NCI-H774 (cell line): ENCODE measurements at regions not wholly inside any gene's neighbourhood (a gene's known extent, or its start where the extent isn't known, plus 50 kb on each side); places are given as distances from the start of the nearest gene placed in this dataset.

Experiments
- DNase-seq: peaks from one replicate; lab custom pipeline; 2025; lab: John Stamatoyannopoulos, UW

DNA sequence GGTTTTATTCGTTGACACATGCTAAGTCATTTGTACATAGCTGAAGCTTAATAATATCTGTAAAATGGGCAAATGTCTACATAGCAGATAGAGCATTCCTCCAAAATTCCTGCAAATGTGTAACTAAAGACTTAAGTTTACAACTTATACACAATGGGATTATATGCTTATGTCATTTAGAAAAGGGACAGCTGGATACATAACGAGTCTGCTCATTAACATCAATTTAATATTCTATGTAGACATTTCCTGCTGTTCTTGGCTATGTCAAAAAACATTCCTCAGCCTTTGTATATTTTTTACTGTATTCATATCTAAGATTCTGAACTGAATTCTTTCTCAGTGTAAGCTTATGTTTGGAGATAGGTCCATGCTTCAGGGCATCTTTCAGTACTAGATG, 762.2 kb downstream of the NR2F2 start:
- no peak for DNase-seq

GRCh38 chr15:97096303-97096835, 765.9 kb downstream of the NR2F2 start:
- no peak for DNase-seq

GRCh38 chr15:97099040-97099439, 768.5 kb downstream of the NR2F2 start:
- DNase-seq, result no peak

DNA sequence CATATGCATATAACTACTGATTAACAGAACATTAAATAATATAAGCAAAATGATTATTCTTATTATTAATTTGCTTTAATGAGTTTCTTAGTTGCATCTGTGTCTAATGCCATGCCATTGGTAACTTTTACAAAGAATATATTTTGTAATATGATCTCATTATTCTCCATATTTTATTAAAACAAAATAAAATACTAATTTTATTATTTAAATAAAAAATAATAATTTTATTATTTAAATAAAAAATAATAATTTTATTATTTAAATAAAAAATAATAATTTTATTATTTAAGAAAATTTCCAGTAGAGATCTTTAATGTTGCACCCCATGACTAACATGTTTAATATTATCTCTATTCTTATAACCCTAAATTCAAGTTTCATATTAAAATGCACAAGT, 771.1 kb downstream of the NR2F2 start:
- no peak for DNase-seq

GRCh38 chr15:97114900-97115760, 784.6 kb downstream of the NR2F2 start:
- no peak for DNase-seq

DNA sequence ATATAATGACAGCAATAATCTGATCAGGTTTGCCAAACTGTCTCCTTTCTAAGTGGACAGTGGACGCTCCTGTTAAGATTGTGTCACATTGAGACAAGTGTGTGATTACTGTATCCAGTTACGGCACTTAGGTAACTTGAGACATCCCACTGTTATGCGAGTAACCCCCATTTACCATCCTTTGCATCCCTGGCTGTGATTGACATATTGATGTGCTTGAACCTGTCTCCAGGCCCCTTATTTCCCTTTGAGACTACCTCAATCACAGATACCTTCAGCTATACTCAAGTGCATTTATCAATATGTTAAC, 785.2 kb downstream of the NR2F2 start:
- DNase-seq, result no peak

DNA sequence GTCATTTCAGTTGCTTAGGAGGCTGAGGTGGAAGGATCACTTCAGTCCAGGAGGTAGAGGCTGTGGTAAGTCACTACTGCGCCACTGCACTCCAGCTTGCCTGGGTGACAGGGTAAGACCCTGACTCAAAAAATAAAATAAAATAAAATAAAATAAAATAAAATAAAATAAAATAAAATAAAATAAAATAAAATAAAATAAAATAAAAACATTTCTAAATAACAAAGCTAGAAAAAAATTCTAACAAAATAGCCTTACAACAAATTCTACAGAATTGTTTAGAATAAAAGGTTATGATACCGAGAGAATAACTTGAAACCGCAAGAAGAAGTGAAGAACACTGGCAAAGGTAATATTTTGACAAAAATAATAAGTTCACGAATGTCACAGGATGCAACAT, 794.3 kb downstream of the NR2F2 start:
- DNase-seq, result no peak

DNA sequence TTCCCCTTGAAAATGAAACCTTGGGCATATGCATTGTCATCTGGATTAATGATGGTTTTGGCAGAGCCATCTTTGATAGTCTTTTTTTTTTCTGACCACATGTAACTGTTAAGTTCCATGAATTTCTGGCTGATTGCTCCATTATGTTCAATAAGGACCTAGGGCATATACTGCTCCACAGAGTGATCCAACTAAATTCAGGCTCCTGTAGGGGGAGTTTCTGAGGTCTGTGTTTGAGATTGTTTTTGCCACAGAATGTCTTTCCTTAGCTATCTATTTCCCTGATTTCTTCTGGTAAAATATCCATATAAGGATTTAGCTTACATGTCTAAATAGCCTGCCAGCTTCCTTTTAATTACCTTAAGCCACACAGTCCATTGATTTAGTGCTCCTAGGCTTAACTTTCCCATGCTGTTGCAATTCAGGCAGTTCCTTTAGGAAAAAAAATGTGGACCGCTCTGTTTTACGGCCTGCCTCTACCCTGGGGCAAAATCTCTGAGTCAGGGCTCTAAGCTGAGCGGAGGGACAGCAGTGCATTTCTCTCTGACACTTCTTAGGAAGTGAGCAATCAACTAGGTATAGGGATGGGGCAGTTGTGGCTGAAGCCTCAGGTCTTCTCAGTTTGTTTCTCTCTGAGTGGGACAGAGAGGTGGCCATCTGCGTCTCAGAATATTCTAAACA, 796.2 kb downstream of the NR2F2 start:
- DNase-seq, result no peak

- DNase-seq, result no peak
Observed at GRCh38 chr15:97129674-97130073, 799.2 kb downstream of the NR2F2 start.

- no peak for DNase-seq
Observed at GRCh38 chr15:97140216-97140615, 809.7 kb downstream of the NR2F2 start.

GRCh38 chr15:97141360-97141759, 810.9 kb downstream of the NR2F2 start:
- DNase-seq, result no peak

- DNase-seq, result no peak
Observed at GRCh38 chr15:97141871-97142270, 811.4 kb downstream of the NR2F2 start.

- no peak for DNase-seq
Observed at GRCh38 chr15:97143592-97144376, 813.3 kb downstream of the NR2F2 start.

DNA sequence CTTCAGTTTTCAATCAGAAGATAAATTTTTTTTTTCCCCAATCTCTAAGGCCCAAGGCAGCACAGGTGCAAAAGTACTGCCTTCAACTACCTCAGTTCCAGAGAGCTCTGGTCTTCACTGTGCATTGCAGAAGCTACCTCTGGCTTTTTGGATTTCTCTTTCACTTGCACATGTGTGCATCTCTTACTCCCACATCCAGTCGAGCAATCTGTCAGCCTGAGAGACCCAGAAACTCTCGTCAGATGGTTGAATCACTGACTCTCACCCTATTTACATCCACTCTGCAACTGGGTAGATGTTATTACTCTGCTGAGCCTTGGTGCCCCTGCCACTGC, 813.8 kb downstream of the NR2F2 start:
- DNase-seq, result no peak

- DNase-seq, result no peak
Observed at GRCh38 chr15:97146929-97147870, 813.3 kb upstream of the ARRDC4 start.

DNA sequence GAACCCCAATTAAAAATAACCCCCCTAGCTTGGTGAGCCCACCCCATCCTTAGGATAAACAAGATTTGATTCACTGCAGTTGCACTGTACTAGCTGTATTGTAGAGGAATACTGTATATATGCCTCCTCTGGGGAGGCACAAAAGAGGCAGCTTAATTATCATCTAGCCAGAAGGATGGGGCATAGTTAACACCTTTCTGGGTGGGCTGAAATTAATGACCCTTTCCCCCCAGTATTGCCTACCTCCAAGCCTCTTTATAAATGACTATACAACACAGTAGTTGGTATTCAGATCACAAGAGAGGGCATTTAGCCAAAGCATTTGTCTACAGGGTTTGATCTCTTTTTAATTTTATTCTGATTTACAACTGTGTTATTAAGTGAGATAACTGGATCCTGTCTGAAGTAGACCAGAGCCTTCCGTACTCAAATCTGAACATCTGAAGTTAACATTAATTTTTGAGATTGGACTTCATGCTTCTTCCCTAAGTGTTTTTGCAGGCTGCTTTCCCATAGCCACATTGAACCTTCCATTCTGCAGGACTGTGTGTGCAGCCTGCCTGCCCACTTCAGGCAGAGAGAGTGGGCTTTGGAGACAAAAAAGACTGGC, 807.0 kb upstream of the ARRDC4 start:
- DNase-seq, result no peak

DNA sequence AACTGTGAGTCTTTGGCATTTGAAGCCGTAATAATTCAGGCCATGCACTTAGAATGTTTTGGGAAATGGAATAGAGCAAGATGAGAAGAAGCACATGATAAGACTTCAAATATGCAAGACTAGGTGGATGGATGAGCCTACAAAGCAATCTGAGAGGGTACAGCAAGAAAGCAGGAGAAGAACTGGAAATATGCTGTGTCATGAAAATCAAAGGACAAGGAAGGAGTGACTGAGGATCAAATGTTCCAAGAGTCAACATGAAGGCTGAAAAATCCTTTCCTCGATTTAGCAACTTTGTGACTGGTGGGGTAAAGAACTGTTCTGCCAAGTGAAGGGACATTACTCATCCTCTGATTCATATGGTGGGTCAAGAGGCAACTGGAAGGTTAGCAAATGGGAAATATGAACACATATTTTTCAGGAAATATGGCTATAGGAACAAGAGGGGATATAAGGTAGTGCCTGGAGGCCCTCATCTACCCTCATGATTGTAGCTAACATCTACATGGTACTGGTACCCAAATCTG, 803.7 kb upstream of the ARRDC4 start:
- DNase-seq, result no peak

GRCh38 chr15:97162805-97163495, 797.6 kb upstream of the ARRDC4 start:
- DNase-seq, result no peak

DNA sequence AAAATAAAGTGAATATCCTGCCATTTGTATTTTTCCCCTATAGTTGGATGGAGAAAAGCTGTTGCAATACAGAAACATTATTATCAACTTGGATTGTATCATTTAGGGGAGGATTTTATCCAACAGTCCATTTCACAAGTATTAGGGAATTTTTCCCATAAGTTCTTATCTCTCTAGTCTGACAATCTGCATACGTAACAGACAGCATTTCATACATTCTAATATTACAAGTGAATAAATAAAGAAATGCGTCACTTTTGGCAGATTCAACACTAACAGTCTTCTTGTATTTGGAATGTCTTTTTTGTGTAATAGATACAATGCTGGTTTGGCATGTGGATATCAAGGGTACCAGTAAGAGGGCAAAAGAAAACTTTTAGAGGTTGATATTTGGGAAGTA, 795.3 kb upstream of the ARRDC4 start:
- DNase-seq, result no peak

DNA sequence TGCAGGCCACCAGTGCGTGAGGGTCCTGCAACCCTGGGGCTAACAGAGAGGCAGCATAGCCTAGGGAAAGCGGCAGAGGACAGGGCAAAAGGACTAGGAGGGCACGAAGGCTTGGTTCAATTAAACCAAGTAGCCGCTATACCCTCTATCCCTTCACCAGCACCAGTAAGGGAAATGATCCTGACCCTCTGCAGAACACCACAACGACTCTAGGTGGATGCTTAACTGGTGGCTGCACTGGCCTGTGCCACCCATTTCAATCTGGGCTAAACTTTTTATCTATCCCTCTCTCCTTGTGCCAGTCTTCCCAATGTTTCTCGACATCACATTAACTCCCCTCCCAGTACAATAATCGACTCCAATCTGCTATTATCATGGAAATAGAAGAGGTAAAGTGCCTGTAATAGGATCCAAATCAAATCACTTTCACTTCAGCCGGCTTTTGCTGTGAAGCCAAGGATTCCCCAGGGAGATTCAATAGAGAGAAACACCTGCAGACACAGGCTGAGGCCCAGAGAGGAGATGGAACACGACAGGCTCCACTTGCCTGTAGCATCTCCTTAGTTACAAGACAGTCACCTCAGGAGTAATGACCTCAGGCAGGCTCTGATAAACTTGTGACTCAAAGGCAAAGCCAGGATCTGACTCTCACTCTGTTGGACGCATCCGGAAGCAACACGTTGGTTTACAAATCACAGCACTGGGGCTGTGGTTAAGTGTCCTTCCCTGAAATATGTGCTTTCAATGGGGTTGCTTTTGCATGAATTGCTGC, 791.6 kb upstream of the ARRDC4 start:
- DNase-seq, result no peak
